ENCODE measurements at regions not wholly inside any gene's neighbourhood (a gene's known extent, or its start where the extent isn't known, plus 50 kb on each side); places are given as distances from the start of the nearest gene placed in this dataset.

- Histone ChIP-seq H3K27me3 (ENCODE audit: insufficient read depth, low read length) (no peaks in the 10 kb centered on the region), H3K27ac (ENCODE audit: low read depth, low read length) (no peak overlapping the region), H3K36me3 (ENCODE audit: insufficient read depth, low read length) (no peaks in the 10 kb centered on the region), H3K79me2 (ENCODE audit: insufficient read depth, low read length) (no peaks in the 10 kb centered on the region), H4K20me1 (ENCODE audit: insufficient read depth, low read length) (no peaks in the 10 kb centered on the region), H2AFZ (ENCODE audit: low read depth, low read length) (no peak overlapping the region), H3K4me1 (ENCODE audit: insufficient read depth, low read length) (no peaks in the 10 kb centered on the region), H3K9ac (ENCODE audit: low read length) (no peak overlapping the region), H3K4me2 (ENCODE audit: low read length) (no peak overlapping the region), H3K4me3 (ENCODE audit: insufficient read depth, low read depth, low read length) (no peak overlapping the region), H3K9me3 (ENCODE audit: insufficient read depth, low read depth, low read length) (no peaks in the 10 kb centered on the region)
- Mint-ChIP-seq H3K27me3 (ENCODE audit: low read depth, unreplicated experiment) (peaks cover 22% of the 10 kb centered on the region), H3K27ac (ENCODE audit: unreplicated experiment) (no peak overlapping the region), H3K36me3 (ENCODE audit: low read depth, unreplicated experiment) (no peaks in the 10 kb centered on the region), H3K4me3 (ENCODE audit: unreplicated experiment) (no peak overlapping the region), H3K9me3 (ENCODE audit: unreplicated experiment) (no peaks in the 10 kb centered on the region), H3K4me1 (ENCODE audit: low read depth, unreplicated experiment) (no peaks in the 10 kb centered on the region)
- TF ChIP-seq, protein P1, sequence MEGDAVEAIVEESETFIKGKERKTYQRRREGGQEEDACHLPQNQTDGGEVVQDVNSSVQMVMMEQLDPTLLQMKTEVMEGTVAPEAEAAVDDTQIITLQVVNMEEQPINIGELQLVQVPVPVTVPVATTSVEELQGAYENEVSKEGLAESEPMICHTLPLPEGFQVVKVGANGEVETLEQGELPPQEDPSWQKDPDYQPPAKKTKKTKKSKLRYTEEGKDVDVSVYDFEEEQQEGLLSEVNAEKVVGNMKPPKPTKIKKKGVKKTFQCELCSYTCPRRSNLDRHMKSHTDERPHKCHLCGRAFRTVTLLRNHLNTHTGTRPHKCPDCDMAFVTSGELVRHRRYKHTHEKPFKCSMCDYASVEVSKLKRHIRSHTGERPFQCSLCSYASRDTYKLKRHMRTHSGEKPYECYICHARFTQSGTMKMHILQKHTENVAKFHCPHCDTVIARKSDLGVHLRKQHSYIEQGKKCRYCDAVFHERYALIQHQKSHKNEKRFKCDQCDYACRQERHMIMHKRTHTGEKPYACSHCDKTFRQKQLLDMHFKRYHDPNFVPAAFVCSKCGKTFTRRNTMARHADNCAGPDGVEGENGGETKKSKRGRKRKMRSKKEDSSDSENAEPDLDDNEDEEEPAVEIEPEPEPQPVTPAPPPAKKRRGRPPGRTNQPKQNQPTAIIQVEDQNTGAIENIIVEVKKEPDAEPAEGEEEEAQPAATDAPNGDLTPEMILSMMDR (IDR thresholded peaks at IDR 0.05; ENCODE audit: insufficient read depth, low read depth, low read length), result no peak
- no peak for TF ChIP-seq EZH2 (IDR thresholded peaks at IDR 0.05; ENCODE audit: insufficient read depth, low read length)
- DNase-seq (ENCODE audit: low read depth), result no peak
- FAIRE-seq, result no peak
Measured at GRCh38 chr9:68599826-68600225, 59.1 kb upstream of the TMEM252 start.

GRCh38 chr9:68601081-68601480 is 60.4 kb upstream of the TMEM252 start:
- no peaks in the 10 kb centered on the region for H3K27me3 ChIP-seq (ENCODE audit: insufficient read depth, low read length)
- H3K27ac ChIP-seq (ENCODE audit: low read depth, low read length), result no peak overlapping the region
- Mint-ChIP-seq H3K27ac (ENCODE audit: unreplicated experiment) (no peak overlapping the region), H3K36me3 (ENCODE audit: low read depth, unreplicated experiment) (no peaks in the 10 kb centered on the region), H3K4me1 (ENCODE audit: low read depth, unreplicated experiment) (no peaks in the 10 kb centered on the region), H3K9me3 (ENCODE audit: unreplicated experiment) (no peaks in the 10 kb centered on the region), H3K27me3 (ENCODE audit: low read depth, unreplicated experiment) (peaks cover 22% of the 10 kb centered on the region), H3K4me3 (ENCODE audit: unreplicated experiment) (no peak overlapping the region)
- no peak overlapping the region for H3K4me3 ChIP-seq (ENCODE audit: insufficient read depth, low read depth, low read length)
- no peak overlapping the region for H3K9ac ChIP-seq (ENCODE audit: low read length)
- H3K4me1 ChIP-seq (ENCODE audit: insufficient read depth, low read length), result no peaks in the 10 kb centered on the region
- FAIRE-seq, result no peak
- H3K4me2 ChIP-seq (ENCODE audit: low read length), result no peak overlapping the region
- H3K36me3 ChIP-seq (ENCODE audit: insufficient read depth, low read length), result no peaks in the 10 kb centered on the region
- no peaks in the 10 kb centered on the region for H4K20me1 ChIP-seq (ENCODE audit: insufficient read depth, low read length)
- no peaks in the 10 kb centered on the region for H3K79me2 ChIP-seq (ENCODE audit: insufficient read depth, low read length)
- H3K9me3 ChIP-seq (ENCODE audit: insufficient read depth, low read depth, low read length), result no peaks in the 10 kb centered on the region
- no peak overlapping the region for H2AFZ ChIP-seq (ENCODE audit: low read depth, low read length)
- no peak for DNase-seq (ENCODE audit: low read depth)
- TF ChIP-seq, protein P1 (IDR thresholded peaks at IDR 0.05; ENCODE audit: insufficient read depth, low read depth, low read length), result no peak
- no peak for TF ChIP-seq EZH2 (IDR thresholded peaks at IDR 0.05; ENCODE audit: insufficient read depth, low read length)

DNA sequence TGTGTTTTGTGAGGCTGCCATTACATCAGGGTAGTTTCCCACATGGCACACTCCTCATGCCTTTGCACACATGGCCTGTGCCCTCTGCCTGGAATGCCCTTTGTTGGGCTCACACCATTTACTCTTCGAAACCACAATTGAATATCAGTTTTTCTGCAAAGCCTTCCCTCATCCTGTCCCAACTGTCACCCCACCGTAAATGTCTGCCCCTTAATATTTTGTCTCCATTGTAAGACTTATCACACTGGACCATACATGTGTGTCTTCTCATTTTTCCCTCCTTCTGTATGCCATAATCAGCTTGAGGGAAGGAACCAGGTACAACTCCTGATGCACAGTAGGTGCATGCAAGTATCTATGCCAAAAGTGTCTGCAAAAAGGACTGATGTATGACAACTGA is 62.7 kb upstream of the TMEM252 start:
- Histone ChIP-seq H3K27ac (ENCODE audit: low read depth, low read length) (no peak overlapping the region), H3K36me3 (ENCODE audit: insufficient read depth, low read length) (no peaks in the 10 kb centered on the region), H3K9ac (ENCODE audit: low read length) (no peak overlapping the region), H3K27me3 (ENCODE audit: insufficient read depth, low read length) (no peaks in the 10 kb centered on the region), H3K4me3 (ENCODE audit: insufficient read depth, low read depth, low read length) (no peak overlapping the region), H3K79me2 (ENCODE audit: insufficient read depth, low read length) (no peaks in the 10 kb centered on the region), H3K4me1 (ENCODE audit: insufficient read depth, low read length) (no peaks in the 10 kb centered on the region), H2AFZ (ENCODE audit: low read depth, low read length) (no peak overlapping the region), H4K20me1 (ENCODE audit: insufficient read depth, low read length) (no peaks in the 10 kb centered on the region), H3K9me3 (ENCODE audit: insufficient read depth, low read depth, low read length) (no peaks in the 10 kb centered on the region), H3K4me2 (ENCODE audit: low read length) (no peak overlapping the region)
- H3K27ac Mint-ChIP-seq (ENCODE audit: unreplicated experiment), result no peak overlapping the region
- H3K9me3 Mint-ChIP-seq (ENCODE audit: unreplicated experiment), result no peaks in the 10 kb centered on the region
- H3K36me3 Mint-ChIP-seq (ENCODE audit: low read depth, unreplicated experiment), result no peaks in the 10 kb centered on the region
- DNase-seq (ENCODE audit: low read depth) (no peak), FAIRE-seq (no peak)
- no peak for TF ChIP-seq EZH2 (IDR thresholded peaks at IDR 0.05; ENCODE audit: insufficient read depth, low read length)
- TF ChIP-seq, protein P1 (IDR thresholded peaks at IDR 0.05; ENCODE audit: insufficient read depth, low read depth, low read length), result no peak
- peaks cover 22% of the 10 kb centered on the region for H3K27me3 Mint-ChIP-seq (ENCODE audit: low read depth, unreplicated experiment)
- H3K4me3 Mint-ChIP-seq (ENCODE audit: unreplicated experiment), result no peak overlapping the region
- H3K4me1 Mint-ChIP-seq (ENCODE audit: low read depth, unreplicated experiment), result no peaks in the 10 kb centered on the region
